22Rv1 (cell line): ENCODE measurements at regions not wholly inside any gene's neighbourhood (a gene's known extent, or its start where the extent isn't known, plus 50 kb on each side); places are given as distances from the start of the nearest gene placed in this dataset.

Experiments used
- ZFX ChIP-seq: fragments of 450-650 bp; IDR thresholded peaks from 2 replicates; pipeline ENCODE4 v1.6.1; 2017; ENCODE audit warnings: antibody characterized with exemption, borderline replicate concordance
- TF ChIP-seq, protein P1 (sequence below): fragments of 450-650 bp; IDR thresholded peaks from 2 replicates; pipeline ENCODE4 v1.5.1; 2017; ENCODE audit warnings: mild to moderate bottlenecking

DNA sequence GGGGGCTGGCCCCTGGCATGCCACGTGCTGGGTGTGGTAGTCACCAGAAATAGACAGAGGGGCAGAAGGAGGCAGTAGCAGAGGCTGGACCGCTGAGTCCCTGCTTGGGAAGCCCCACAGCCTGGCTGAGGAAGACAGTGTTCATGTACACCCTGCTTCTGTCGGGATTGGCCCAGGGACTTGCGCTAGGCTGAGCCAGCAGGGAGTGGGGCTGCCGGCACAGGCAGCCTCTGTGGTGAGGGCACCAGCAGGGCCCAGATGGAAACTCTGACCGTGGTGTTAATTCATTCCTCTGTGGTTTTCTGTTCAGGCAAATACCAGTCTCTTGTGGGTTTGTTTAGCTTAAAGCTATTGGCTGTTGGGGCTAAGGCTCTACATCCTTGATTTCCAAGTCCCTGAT lies 108.6 kb upstream of the RAD23B start:
- TF ChIP-seq, protein P1, sequence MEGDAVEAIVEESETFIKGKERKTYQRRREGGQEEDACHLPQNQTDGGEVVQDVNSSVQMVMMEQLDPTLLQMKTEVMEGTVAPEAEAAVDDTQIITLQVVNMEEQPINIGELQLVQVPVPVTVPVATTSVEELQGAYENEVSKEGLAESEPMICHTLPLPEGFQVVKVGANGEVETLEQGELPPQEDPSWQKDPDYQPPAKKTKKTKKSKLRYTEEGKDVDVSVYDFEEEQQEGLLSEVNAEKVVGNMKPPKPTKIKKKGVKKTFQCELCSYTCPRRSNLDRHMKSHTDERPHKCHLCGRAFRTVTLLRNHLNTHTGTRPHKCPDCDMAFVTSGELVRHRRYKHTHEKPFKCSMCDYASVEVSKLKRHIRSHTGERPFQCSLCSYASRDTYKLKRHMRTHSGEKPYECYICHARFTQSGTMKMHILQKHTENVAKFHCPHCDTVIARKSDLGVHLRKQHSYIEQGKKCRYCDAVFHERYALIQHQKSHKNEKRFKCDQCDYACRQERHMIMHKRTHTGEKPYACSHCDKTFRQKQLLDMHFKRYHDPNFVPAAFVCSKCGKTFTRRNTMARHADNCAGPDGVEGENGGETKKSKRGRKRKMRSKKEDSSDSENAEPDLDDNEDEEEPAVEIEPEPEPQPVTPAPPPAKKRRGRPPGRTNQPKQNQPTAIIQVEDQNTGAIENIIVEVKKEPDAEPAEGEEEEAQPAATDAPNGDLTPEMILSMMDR: no peak
- TF ChIP-seq ZFX: no peak
